ENCODE measurements at regions not wholly inside any gene's neighbourhood (a gene's known extent, or its start where the extent isn't known, plus 50 kb on each side); places are given as distances from the start of the nearest gene placed in this dataset.

DNA sequence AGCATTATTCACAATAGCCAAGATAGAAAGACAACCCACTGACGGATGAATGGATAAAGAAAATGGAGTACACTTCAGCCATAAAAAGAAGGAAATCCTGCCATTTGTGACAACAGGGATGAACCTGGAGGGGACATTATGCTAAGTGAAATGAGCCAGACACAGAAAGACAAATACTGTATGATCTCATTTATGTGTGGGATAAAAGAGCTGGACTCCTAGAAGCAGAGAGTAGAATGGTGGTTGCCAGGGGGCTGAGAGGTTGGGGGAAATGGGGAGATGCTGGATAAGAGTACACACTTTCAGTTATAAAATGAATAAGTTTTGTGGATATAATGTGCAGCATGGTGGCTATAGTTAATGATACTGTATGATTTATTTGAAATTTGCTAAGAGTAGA lies 124.4 kb downstream of the SEC23IP start:
- Histone ChIP-seq H3K36me3 (ENCODE audit: control insufficient read depth, insufficient read depth, low read length) (no peaks in the 10 kb centered on the region), H3K27me3 (replicated peaks; ENCODE audit: control insufficient read depth, insufficient read depth, low read length, poor library complexity, severe bottlenecking) (no peaks in the 10 kb centered on the region), H3K9me3 (ENCODE audit: control insufficient read depth, low read length) (no peaks in the 10 kb centered on the region), H3K4me3 (ENCODE audit: insufficient read depth, low read depth, low read length, poor library complexity, severe bottlenecking) (no peak overlapping the region), H3K27ac (ENCODE audit: insufficient read depth, low read length, poor library complexity, severe bottlenecking) (no peak overlapping the region), H3K4me1 (ENCODE audit: control insufficient read depth, insufficient read depth, low read length, poor library complexity, severe bottlenecking) (no peaks in the 10 kb centered on the region)
- DNase-seq, result no peak

GRCh38 chr10:120017733-120018417 lies 125.3 kb downstream of the SEC23IP start:
- Histone ChIP-seq H3K27me3 (replicated peaks; ENCODE audit: control insufficient read depth, insufficient read depth, low read length, poor library complexity, severe bottlenecking) (no peaks in the 10 kb centered on the region), H3K4me1 (ENCODE audit: control insufficient read depth, insufficient read depth, low read length, poor library complexity, severe bottlenecking) (no peaks in the 10 kb centered on the region), H3K9me3 (ENCODE audit: control insufficient read depth, low read length) (no peaks in the 10 kb centered on the region), H3K36me3 (ENCODE audit: control insufficient read depth, insufficient read depth, low read length) (no peaks in the 10 kb centered on the region), H3K27ac (ENCODE audit: insufficient read depth, low read length, poor library complexity, severe bottlenecking) (no peak overlapping the region), H3K4me3 (ENCODE audit: insufficient read depth, low read depth, low read length, poor library complexity, severe bottlenecking) (no peak overlapping the region)
- no peak for DNase-seq

DNA sequence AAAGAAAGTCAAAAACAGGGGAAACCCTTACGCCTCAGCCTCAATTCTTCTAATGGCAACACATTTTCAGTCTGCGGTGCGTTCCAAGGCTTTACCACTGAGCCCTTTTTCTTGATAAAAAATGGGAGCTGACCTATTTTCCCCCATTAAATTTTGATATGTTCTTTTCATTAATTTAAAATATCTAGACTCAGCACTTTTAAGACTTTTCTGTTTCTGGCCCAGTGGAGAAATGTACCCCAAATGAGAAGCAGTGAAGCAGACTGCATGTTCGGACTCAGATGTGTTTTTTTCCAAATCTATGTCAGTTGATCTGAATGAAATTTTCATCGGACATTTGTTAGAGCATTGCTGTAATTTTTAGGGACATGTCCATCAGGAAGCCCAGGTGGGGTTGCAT lies 126.2 kb downstream of the SEC23IP start:
- no peak overlapping the region for H3K27ac ChIP-seq (ENCODE audit: insufficient read depth, low read length, poor library complexity, severe bottlenecking)
- DNase-seq, result no peak
- no peaks in the 10 kb centered on the region for H3K27me3 ChIP-seq (replicated peaks; ENCODE audit: control insufficient read depth, insufficient read depth, low read length, poor library complexity, severe bottlenecking)
- H3K36me3 ChIP-seq (ENCODE audit: control insufficient read depth, insufficient read depth, low read length), result no peaks in the 10 kb centered on the region
- H3K4me1 ChIP-seq (ENCODE audit: control insufficient read depth, insufficient read depth, low read length, poor library complexity, severe bottlenecking), result no peaks in the 10 kb centered on the region
- no peaks in the 10 kb centered on the region for H3K9me3 ChIP-seq (ENCODE audit: control insufficient read depth, low read length)
- no peak overlapping the region for H3K4me3 ChIP-seq (ENCODE audit: insufficient read depth, low read depth, low read length, poor library complexity, severe bottlenecking)

GRCh38 chr10:120019568-120019967 lies 127.0 kb downstream of the SEC23IP start:
- H3K27ac ChIP-seq (ENCODE audit: insufficient read depth, low read length, poor library complexity, severe bottlenecking), result no peak overlapping the region
- H3K36me3 ChIP-seq (ENCODE audit: control insufficient read depth, insufficient read depth, low read length), result no peaks in the 10 kb centered on the region
- H3K27me3 ChIP-seq (replicated peaks; ENCODE audit: control insufficient read depth, insufficient read depth, low read length, poor library complexity, severe bottlenecking), result no peaks in the 10 kb centered on the region

GRCh38 chr10:120022357-120022756 lies 129.8 kb downstream of the SEC23IP start:
- no peaks in the 10 kb centered on the region for H3K9me3 ChIP-seq (ENCODE audit: control insufficient read depth, low read length)
- no peaks in the 10 kb centered on the region for H3K36me3 ChIP-seq (ENCODE audit: control insufficient read depth, insufficient read depth, low read length)
- no peak overlapping the region for H3K27ac ChIP-seq (ENCODE audit: insufficient read depth, low read length, poor library complexity, severe bottlenecking)
- no peak for DNase-seq
- no peaks in the 10 kb centered on the region for H3K27me3 ChIP-seq (replicated peaks; ENCODE audit: control insufficient read depth, insufficient read depth, low read length, poor library complexity, severe bottlenecking)
- H3K4me1 ChIP-seq (ENCODE audit: control insufficient read depth, insufficient read depth, low read length, poor library complexity, severe bottlenecking), result no peaks in the 10 kb centered on the region
- H3K4me3 ChIP-seq (ENCODE audit: insufficient read depth, low read depth, low read length, poor library complexity, severe bottlenecking), result no peak overlapping the region

More at GRCh38 chr10:120019568-120019967, 127.0 kb downstream of the SEC23IP start:
- DNase-seq, result no peak
- no peak overlapping the region for H3K4me3 ChIP-seq (ENCODE audit: insufficient read depth, low read depth, low read length, poor library complexity, severe bottlenecking)
- no peaks in the 10 kb centered on the region for H3K9me3 ChIP-seq (ENCODE audit: control insufficient read depth, low read length)
- H3K4me1 ChIP-seq (ENCODE audit: control insufficient read depth, insufficient read depth, low read length, poor library complexity, severe bottlenecking), result no peaks in the 10 kb centered on the region

DNA sequence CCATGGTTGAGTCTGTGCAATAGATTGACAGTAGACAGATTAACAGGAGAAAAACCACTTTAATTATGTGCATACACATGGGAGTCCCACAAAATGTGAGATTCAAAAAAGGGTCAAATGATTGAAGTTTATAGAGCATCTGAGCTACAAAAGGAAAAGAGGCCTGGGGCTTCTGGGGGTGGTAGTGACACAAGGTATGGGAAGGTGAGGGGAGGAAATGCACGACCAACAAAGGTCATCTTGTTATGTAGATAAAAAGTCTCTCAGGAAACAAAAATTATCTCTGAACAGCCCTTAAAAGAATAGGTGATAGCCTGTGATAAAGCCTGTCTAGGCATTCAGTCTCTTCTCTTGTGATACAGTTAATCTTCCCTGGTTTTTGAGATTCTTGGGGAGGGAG lies 141.7 kb downstream of the SEC23IP start:
- no peaks in the 10 kb centered on the region for H3K9me3 ChIP-seq (ENCODE audit: control insufficient read depth, low read length)
- H3K36me3 ChIP-seq (ENCODE audit: control insufficient read depth, insufficient read depth, low read length), result no peaks in the 10 kb centered on the region
- H3K27ac ChIP-seq (ENCODE audit: insufficient read depth, low read length, poor library complexity, severe bottlenecking), result no peak overlapping the region
- H3K4me1 ChIP-seq (ENCODE audit: control insufficient read depth, insufficient read depth, low read length, poor library complexity, severe bottlenecking), result no peaks in the 10 kb centered on the region
- no peaks in the 10 kb centered on the region for H3K27me3 ChIP-seq (replicated peaks; ENCODE audit: control insufficient read depth, insufficient read depth, low read length, poor library complexity, severe bottlenecking)
- no peak for DNase-seq
- H3K4me3 ChIP-seq (ENCODE audit: insufficient read depth, low read depth, low read length, poor library complexity, severe bottlenecking), result no peak overlapping the region

DNA sequence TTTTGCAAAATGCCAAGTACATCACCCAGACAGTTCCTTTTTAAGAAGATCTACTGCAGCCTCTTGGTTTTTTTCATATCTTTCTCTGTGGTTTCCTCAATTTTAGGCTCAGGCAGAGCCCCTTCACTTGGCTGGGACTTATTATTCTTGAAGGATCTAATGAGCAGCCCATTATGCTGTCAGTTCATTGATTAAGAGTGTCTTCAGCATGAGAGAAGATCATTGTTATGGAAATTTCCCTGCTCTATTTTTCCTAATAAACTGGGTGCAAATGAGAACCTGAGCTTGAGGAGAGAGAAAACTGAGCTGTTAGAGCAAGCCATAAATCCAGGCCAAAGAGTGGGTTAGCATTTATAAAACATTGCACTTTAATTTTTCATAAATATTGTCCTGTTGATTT lies 146.5 kb downstream of the SEC23IP start:
- H3K27ac ChIP-seq (ENCODE audit: insufficient read depth, low read length, poor library complexity, severe bottlenecking), result no peak overlapping the region
- DNase-seq, result no peak
- no peak overlapping the region for H3K4me3 ChIP-seq (ENCODE audit: insufficient read depth, low read depth, low read length, poor library complexity, severe bottlenecking)
- H3K9me3 ChIP-seq (ENCODE audit: control insufficient read depth, low read length), result no peaks in the 10 kb centered on the region
- no peaks in the 10 kb centered on the region for H3K36me3 ChIP-seq (ENCODE audit: control insufficient read depth, insufficient read depth, low read length)
- no peaks in the 10 kb centered on the region for H3K4me1 ChIP-seq (ENCODE audit: control insufficient read depth, insufficient read depth, low read length, poor library complexity, severe bottlenecking)
- no peaks in the 10 kb centered on the region for H3K27me3 ChIP-seq (replicated peaks; ENCODE audit: control insufficient read depth, insufficient read depth, low read length, poor library complexity, severe bottlenecking)

DNA sequence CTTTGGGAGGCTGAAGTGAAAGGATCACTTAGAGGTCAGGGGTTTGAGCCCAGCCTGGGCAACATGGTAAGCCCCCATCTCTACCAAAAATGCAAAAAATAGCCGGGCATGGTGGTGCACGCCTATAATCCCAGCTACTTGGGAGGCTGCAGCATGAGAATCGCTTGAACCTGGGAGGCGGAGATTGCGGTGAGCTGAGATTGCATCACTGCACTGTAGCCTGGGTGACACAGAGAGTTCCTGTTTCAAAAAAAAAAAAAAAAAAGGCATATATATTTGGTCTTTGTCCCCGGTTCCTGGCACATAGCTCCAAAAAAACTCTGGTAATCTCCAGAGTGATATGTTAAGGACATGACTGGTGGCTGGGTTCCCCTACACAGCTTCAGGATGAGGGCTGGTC lies 147.3 kb downstream of the SEC23IP start:
- no peak for DNase-seq
- Histone ChIP-seq H3K27me3 (replicated peaks; ENCODE audit: control insufficient read depth, insufficient read depth, low read length, poor library complexity, severe bottlenecking) (no peaks in the 10 kb centered on the region), H3K4me1 (ENCODE audit: control insufficient read depth, insufficient read depth, low read length, poor library complexity, severe bottlenecking) (no peaks in the 10 kb centered on the region), H3K36me3 (ENCODE audit: control insufficient read depth, insufficient read depth, low read length) (no peaks in the 10 kb centered on the region), H3K4me3 (ENCODE audit: insufficient read depth, low read depth, low read length, poor library complexity, severe bottlenecking) (no peak overlapping the region), H3K9me3 (ENCODE audit: control insufficient read depth, low read length) (no peaks in the 10 kb centered on the region), H3K27ac (ENCODE audit: insufficient read depth, low read length, poor library complexity, severe bottlenecking) (no peak overlapping the region)

DNA sequence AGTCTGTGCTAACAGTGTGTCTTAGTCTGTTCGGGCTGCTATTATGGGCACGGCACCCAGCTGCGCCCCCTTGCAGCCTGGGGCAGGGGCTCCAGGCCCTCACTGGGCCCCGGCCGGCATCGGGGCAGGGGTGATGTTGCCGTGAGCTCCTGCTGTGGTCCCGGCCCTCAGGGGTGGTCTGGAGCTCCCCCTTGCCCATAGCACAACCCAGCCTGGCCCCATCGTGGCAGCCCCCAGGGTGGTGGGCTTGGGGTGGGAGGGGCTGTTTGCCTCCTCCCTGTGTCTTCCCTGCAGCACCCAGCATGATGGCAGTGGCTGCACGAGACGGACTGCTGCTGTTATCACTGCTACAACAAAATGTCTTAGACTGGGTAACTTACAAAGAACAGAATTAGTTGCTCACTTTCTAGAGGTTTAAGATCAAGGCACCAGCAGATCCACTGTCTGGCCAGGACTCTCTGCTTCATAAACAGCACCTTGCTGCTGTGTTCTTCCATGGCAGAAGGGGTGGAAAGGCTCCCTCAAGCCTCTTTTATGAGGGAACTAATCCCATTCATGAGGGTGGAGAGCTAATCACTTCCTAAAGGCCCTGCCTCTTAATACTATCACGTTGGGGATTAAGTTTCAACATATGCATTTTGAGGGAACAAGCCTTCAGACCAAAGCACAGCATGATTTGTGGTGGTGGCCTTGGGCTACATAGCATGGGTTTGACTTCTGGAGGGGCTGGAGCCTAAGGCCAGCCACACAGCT lies 149.5 kb downstream of the SEC23IP start:
- Histone ChIP-seq H3K27ac (ENCODE audit: insufficient read depth, low read length, poor library complexity, severe bottlenecking) (no peak overlapping the region), H3K9me3 (ENCODE audit: control insufficient read depth, low read length) (no peaks in the 10 kb centered on the region), H3K27me3 (replicated peaks; ENCODE audit: control insufficient read depth, insufficient read depth, low read length, poor library complexity, severe bottlenecking) (no peaks in the 10 kb centered on the region), H3K4me3 (ENCODE audit: insufficient read depth, low read depth, low read length, poor library complexity, severe bottlenecking) (no peak overlapping the region), H3K36me3 (ENCODE audit: control insufficient read depth, insufficient read depth, low read length) (no peaks in the 10 kb centered on the region), H3K4me1 (ENCODE audit: control insufficient read depth, insufficient read depth, low read length, poor library complexity, severe bottlenecking) (no peaks in the 10 kb centered on the region)
- no peak for DNase-seq

DNA sequence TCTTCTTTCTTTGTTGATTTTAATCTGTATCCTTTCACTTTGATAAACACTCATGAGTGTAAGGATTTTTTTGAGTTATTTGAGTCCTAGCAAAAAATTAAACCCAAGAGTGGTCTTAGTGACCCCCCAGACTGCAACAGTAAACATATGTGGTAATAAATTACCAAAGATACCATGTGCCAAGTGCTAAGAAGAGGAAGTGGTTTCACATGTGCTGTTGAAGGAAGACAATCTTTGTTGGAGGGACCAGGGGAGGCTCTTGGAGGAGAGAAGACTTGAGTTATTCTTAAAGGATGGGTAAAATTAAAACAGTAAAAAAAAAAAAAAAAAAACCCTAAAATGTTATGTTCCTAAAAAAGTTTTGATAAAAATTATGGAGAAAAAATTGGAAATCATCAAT lies 150.2 kb downstream of the SEC23IP start:
- no peak overlapping the region for H3K27ac ChIP-seq (ENCODE audit: insufficient read depth, low read length, poor library complexity, severe bottlenecking)
- H3K4me1 ChIP-seq (ENCODE audit: control insufficient read depth, insufficient read depth, low read length, poor library complexity, severe bottlenecking), result no peaks in the 10 kb centered on the region
- no peaks in the 10 kb centered on the region for H3K27me3 ChIP-seq (replicated peaks; ENCODE audit: control insufficient read depth, insufficient read depth, low read length, poor library complexity, severe bottlenecking)
- H3K36me3 ChIP-seq (ENCODE audit: control insufficient read depth, insufficient read depth, low read length), result no peaks in the 10 kb centered on the region
- no peak overlapping the region for H3K4me3 ChIP-seq (ENCODE audit: insufficient read depth, low read depth, low read length, poor library complexity, severe bottlenecking)
- DNase-seq, result no peak
- no peaks in the 10 kb centered on the region for H3K9me3 ChIP-seq (ENCODE audit: control insufficient read depth, low read length)

All from effector memory CD4-positive, alpha-beta T cell (primary cell).